ENCODE measurements at regions not wholly inside any gene's neighbourhood (a gene's known extent, or its start where the extent isn't known, plus 50 kb on each side); places are given as distances from the start of the nearest gene placed in this dataset.

GRCh38 chr10:78911533-78912340 is 157.0 kb upstream of the ZMIZ1 start:
- Mint-ChIP-seq H3K9me3 (no peaks in the 10 kb centered on the region), H3K36me3 (ENCODE audit: low read depth) (no peaks in the 10 kb centered on the region), H3K4me1 (ENCODE audit: low read depth) (no peaks in the 10 kb centered on the region), H3K27me3 (ENCODE audit: low read depth) (no peaks in the 10 kb centered on the region), H3K27ac (no peak overlapping the region), H3K4me3 (no peak overlapping the region)
- DNase-seq (ENCODE audit: low spot score): no peak

- H3K27ac Mint-ChIP-seq: no peak overlapping the region
- DNase-seq (ENCODE audit: low spot score): no peak
- no peaks in the 10 kb centered on the region for H3K9me3 Mint-ChIP-seq
- H3K27me3 Mint-ChIP-seq (ENCODE audit: low read depth): no peaks in the 10 kb centered on the region
- H3K36me3 Mint-ChIP-seq (ENCODE audit: low read depth): no peaks in the 10 kb centered on the region
- H3K4me3 Mint-ChIP-seq: no peak overlapping the region
- no peaks in the 10 kb centered on the region for H3K4me1 Mint-ChIP-seq (ENCODE audit: low read depth)
Observed at GRCh38 chr10:78912361-78913218, 156.2 kb upstream of the ZMIZ1 start.

- no peaks in the 10 kb centered on the region for H3K27me3 Mint-ChIP-seq (ENCODE audit: low read depth)
Observed at GRCh38 chr10:78913219-78914059, 155.3 kb upstream of the ZMIZ1 start.

DNA sequence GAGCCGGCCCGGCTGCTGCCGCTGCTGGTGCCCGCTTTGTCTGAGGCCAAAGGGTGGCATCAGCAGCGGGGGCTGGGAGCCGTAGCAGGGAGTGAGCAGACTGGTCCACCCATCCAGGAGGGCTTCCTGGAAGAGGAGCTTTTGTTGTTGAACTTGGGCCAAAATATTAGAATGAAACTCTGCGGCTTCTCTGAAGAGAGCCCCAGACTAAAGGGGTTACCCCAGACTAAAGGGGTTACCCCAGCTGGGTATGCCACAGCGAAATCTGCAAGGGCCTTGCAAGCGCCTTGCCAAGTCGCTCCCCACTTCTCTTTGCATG is 154.7 kb upstream of the ZMIZ1 start:
- Mint-ChIP-seq H3K27me3 (ENCODE audit: low read depth) (no peaks in the 10 kb centered on the region), H3K4me3 (no peak overlapping the region), H3K27ac (no peak overlapping the region), H3K4me1 (ENCODE audit: low read depth) (no peaks in the 10 kb centered on the region), H3K36me3 (ENCODE audit: low read depth) (no peaks in the 10 kb centered on the region), H3K9me3 (no peaks in the 10 kb centered on the region)
- DNase-seq (ENCODE audit: low spot score): no peak

More at GRCh38 chr10:78913219-78914059, 155.3 kb upstream of the ZMIZ1 start:
- H3K4me1 Mint-ChIP-seq (ENCODE audit: low read depth): no peaks in the 10 kb centered on the region
- no peak overlapping the region for H3K4me3 Mint-ChIP-seq
- no peak for DNase-seq (ENCODE audit: low spot score)
- no peaks in the 10 kb centered on the region for H3K36me3 Mint-ChIP-seq (ENCODE audit: low read depth)
- H3K9me3 Mint-ChIP-seq: no peaks in the 10 kb centered on the region
- no peak overlapping the region for H3K27ac Mint-ChIP-seq

DNA sequence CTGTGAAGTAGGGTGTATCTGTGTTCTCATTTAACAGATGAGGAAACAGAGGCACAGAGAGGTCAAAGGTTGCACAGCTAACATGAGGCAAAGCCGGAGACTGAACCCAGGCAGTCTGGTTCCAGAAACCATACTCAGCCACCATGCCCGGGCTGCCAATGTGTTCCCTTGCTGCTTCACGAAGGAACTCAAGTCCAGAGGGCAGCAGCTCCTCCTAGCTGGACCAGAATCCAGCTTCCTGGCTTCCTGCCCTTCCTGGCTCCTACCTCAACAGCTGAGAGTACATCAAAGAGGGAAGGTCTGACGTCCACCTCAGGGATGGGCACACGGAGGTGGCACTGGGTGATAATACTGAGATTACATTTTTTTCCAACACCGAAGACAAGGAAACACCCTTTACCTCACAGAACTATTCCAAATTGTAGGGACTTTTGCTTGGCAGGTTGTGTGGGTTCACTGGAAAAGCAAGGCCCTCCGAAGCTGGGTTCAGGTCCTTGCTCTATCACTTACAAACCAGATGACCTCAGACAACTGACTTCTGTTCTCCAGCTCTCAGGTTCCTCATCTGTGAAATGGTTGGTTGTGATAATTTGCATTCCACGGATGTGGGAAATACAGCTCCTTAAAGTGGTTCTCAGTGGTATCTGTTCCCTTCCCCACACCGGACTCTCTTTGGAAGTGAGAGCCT is 154.1 kb upstream of the ZMIZ1 start:
- Mint-ChIP-seq H3K27me3 (ENCODE audit: low read depth) (peaks cover 3% of the 10 kb centered on the region), H3K9me3 (no peaks in the 10 kb centered on the region), H3K4me3 (no peak overlapping the region), H3K36me3 (ENCODE audit: low read depth) (no peaks in the 10 kb centered on the region), H3K4me1 (ENCODE audit: low read depth) (no peaks in the 10 kb centered on the region), H3K27ac (no peak overlapping the region)
- DNase-seq (ENCODE audit: low spot score): no peak

DNA sequence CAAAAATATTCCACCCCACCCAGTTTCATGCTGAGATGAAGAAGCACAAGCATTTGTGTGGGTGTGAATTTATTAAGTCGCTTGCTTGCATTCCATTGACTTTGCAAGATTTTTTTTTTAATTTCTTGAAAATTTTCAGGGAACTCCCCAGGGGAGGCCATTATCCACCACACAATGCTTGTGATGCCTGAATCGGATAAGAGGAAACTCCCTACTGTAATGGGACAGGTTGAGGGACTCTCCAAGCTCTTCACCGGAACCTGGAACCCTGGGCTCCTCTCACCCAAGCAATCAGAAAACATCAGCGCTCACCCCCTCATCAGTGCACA is 153.6 kb upstream of the ZMIZ1 start:
- Mint-ChIP-seq H3K36me3 (ENCODE audit: low read depth) (no peaks in the 10 kb centered on the region), H3K9me3 (no peaks in the 10 kb centered on the region), H3K4me3 (no peak overlapping the region), H3K27me3 (ENCODE audit: low read depth) (peaks cover 3% of the 10 kb centered on the region), H3K27ac (no peak overlapping the region), H3K4me1 (ENCODE audit: low read depth) (no peaks in the 10 kb centered on the region)
- DNase-seq (ENCODE audit: low spot score): no peak

- Mint-ChIP-seq H3K27ac (no peak overlapping the region), H3K9me3 (no peaks in the 10 kb centered on the region), H3K4me3 (no peak overlapping the region), H3K4me1 (ENCODE audit: low read depth) (no peaks in the 10 kb centered on the region), H3K27me3 (ENCODE audit: low read depth) (peaks cover 3% of the 10 kb centered on the region), H3K36me3 (ENCODE audit: low read depth) (no peaks in the 10 kb centered on the region)
- DNase-seq (ENCODE audit: low spot score): no peak
Observed at GRCh38 chr10:78916227-78916626, 152.5 kb upstream of the ZMIZ1 start.

DNA sequence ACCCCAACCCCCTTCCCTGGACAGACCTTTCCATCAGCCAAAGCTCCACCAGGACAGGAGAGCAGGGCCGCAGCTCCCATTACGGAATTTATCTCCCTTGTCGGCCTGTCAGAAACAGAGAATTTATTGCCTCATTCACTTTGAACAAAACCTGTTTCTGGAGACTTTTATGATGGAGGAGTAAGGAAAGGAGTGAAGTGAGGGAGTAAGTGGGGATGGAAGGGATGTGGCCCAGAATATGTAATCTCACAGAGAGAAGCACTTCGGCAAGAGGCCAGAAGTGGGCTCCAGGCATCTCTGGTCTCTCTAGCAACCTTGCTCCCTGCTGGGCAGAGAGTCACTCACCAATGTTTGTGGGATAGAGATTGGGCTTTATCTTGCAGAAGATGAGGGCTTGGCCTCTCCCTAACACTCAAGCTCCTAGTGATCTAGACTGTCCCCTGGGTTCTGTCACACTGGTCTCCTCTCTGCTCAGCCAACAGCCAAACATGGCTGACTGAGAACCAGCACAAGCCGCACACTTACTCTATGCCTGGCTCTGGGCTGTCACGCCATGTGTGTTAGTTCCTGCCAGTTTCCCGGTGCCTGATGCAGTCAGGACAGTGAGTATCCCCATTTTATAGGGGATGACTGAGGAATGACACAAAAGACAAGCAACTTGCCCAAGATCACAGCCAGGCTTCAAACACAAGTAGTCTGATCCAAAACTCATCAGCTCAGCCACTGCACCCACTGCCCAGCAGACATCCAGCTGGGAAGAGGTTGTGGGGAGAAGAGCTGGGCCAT is 149.4 kb upstream of the ZMIZ1 start:
- peaks cover 3% of the 10 kb centered on the region for H3K27me3 Mint-ChIP-seq (ENCODE audit: low read depth)
- H3K4me1 Mint-ChIP-seq (ENCODE audit: low read depth): no peaks in the 10 kb centered on the region
- no peak for DNase-seq (ENCODE audit: low spot score)
- no peaks in the 10 kb centered on the region for H3K36me3 Mint-ChIP-seq (ENCODE audit: low read depth)
- H3K27ac Mint-ChIP-seq: no peak overlapping the region
- no peaks in the 10 kb centered on the region for H3K9me3 Mint-ChIP-seq
- no peak overlapping the region for H3K4me3 Mint-ChIP-seq

DNA sequence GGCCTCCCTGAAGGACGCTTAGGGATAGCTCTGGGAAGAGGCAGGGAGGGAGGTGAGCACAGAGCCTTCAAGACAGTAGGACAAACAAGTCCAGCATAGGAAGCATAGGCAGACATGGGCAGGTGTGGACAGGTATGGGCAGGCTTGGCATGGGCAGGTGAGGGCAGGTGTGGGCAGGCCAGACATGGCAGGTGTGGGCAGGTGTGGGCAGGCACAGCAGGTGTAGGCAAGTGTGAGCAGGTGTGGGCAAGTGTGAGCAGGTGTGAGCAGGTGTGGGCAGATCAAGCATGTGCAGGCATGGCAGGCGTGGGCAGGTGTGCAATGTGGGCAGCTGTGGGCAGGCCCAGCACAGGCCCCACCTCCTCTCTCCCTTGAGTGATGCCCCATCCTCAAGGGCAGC is 148.8 kb upstream of the ZMIZ1 start:
- H3K9me3 Mint-ChIP-seq: no peaks in the 10 kb centered on the region
- no peak for DNase-seq (ENCODE audit: low spot score)
- H3K27me3 Mint-ChIP-seq (ENCODE audit: low read depth): peaks cover 3% of the 10 kb centered on the region
- no peak overlapping the region for H3K4me3 Mint-ChIP-seq
- no peaks in the 10 kb centered on the region for H3K36me3 Mint-ChIP-seq (ENCODE audit: low read depth)
- H3K4me1 Mint-ChIP-seq (ENCODE audit: low read depth): no peaks in the 10 kb centered on the region
- H3K27ac Mint-ChIP-seq: no peak overlapping the region

- Mint-ChIP-seq H3K36me3 (ENCODE audit: low read depth) (no peaks in the 10 kb centered on the region), H3K27ac (no peak overlapping the region), H3K27me3 (ENCODE audit: low read depth) (peaks cover 3% of the 10 kb centered on the region), H3K4me3 (no peak overlapping the region), H3K9me3 (no peaks in the 10 kb centered on the region), H3K4me1 (ENCODE audit: low read depth) (no peaks in the 10 kb centered on the region)
- DNase-seq (ENCODE audit: low spot score): no peak
Observed at GRCh38 chr10:78921895-78922294, 146.9 kb upstream of the ZMIZ1 start.

DNA sequence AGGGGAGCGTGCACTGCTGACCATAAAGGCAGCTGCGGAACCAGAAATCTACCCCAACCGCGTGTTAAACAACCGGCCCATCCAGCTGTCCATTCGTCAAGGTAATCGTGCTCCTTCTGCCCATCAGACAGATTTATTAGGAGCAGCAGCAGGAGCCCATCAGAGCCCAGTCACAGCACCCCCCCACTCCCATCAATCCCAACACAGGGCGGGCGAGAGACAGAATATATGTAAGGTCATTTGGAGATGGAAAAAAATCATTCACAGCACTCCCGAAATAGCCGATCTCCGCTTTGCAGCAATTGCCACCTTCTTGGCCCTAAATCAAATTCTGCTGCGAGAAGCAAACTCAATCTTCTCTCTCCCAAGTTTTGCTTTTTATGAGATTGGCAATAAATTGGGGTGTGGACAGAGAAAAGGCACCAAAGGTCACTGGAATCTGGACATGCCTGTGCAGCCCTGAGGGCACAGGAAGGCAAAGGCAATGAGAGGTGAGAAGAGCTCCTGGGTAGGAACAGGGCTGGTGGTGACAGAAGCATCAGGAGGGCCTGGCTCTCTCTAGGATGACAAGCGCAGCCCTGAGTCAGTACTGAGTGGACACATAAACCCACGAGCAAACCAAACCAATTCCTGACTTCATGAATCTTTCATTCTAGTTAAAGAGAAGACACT is 145.0 kb upstream of the ZMIZ1 start:
- no peak overlapping the region for H3K4me3 Mint-ChIP-seq
- no peaks in the 10 kb centered on the region for H3K36me3 Mint-ChIP-seq (ENCODE audit: low read depth)
- H3K4me1 Mint-ChIP-seq (ENCODE audit: low read depth): no peaks in the 10 kb centered on the region
- H3K27ac Mint-ChIP-seq: no peak overlapping the region
- no peak for DNase-seq (ENCODE audit: low spot score)
- peaks cover 3% of the 10 kb centered on the region for H3K27me3 Mint-ChIP-seq (ENCODE audit: low read depth)
- no peaks in the 10 kb centered on the region for H3K9me3 Mint-ChIP-seq

DNA sequence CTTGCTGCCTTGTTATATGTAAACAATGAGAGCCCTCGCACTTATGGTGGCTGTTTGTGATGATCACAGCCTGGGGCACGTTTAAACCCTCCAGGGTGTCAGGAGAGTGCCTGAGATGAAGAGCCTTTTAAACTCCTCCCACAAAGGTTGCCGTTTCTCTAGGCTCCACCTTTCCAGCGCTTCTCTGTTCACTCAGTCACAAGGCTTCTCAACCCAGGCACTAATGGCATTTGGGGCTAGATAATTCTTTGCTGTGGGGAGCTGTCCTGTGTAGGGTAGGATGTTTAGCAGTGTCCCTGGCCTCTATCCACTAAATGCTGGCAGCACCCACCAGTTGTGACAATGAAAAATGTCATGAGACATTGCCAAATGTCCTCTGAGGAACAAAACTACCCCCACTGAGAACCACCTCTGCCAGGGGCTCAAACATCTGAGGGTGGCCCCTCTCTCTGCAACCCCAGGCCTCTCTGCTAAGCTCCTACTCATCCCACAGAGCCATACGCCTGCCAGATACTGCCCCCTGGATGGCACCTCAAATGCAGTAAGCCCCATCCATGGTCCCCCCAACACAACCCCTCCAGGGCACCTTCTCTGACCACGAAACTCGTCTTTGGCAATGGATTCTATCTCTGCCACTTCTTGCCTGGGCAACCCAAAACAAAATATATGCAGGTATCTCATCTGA is 144.3 kb upstream of the ZMIZ1 start:
- no peaks in the 10 kb centered on the region for H3K9me3 Mint-ChIP-seq
- no peaks in the 10 kb centered on the region for H3K36me3 Mint-ChIP-seq (ENCODE audit: low read depth)
- no peaks in the 10 kb centered on the region for H3K4me1 Mint-ChIP-seq (ENCODE audit: low read depth)
- H3K27me3 Mint-ChIP-seq (ENCODE audit: low read depth): peaks cover 2% of the 10 kb centered on the region
- DNase-seq (ENCODE audit: low spot score): no peak
- H3K4me3 Mint-ChIP-seq: no peak overlapping the region
- no peak overlapping the region for H3K27ac Mint-ChIP-seq

All from T-helper 2 cell treated with Interferon-gamma antibody and Interleukin-4, amounts not matched to agents 5 μg/mL and 100 μg/mL, for 36 hours (primary cell).